GM21786 (cell line): ENCODE measurements at regions not wholly inside any gene's neighbourhood (a gene's known extent, or its start where the extent isn't known, plus 50 kb on each side); places are given as distances from the start of the nearest gene placed in this dataset.
"Not testable (repeated sequence)": the region's sequence is repeated elsewhere in the genome, so short reads cannot be mapped to it uniquely, and the experiment has no call there.

Source experiments
- ATAC-seq: cut with Tn5 transposase; IDR thresholded peaks from one replicate; pipeline ENCODE4 v1.9.1; 2021; ENCODE audit not compliant: unreplicated experiment

DNA sequence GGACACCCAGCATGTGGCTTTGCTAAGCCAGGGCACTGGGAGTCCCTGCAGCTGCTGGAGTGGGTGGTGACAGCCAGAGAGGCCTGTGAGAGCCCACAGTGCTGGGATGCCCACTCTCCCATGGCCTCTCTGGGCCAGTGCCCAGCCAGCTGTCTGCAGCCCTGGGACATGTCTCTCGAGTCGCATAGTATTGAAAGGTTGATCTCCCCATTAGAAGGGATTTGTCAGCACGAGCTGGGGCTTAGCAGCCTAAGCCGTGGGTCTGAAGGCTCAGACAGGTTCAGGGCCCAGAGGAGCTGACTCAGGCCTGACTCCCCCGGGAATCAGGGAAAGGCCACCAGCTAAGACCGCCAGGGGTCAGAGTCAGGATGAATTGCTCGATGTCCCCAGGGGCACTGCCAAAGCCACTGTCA lies 53.5 kb downstream of the FOXD2 start:
- ATAC-seq: no peak

DNA sequence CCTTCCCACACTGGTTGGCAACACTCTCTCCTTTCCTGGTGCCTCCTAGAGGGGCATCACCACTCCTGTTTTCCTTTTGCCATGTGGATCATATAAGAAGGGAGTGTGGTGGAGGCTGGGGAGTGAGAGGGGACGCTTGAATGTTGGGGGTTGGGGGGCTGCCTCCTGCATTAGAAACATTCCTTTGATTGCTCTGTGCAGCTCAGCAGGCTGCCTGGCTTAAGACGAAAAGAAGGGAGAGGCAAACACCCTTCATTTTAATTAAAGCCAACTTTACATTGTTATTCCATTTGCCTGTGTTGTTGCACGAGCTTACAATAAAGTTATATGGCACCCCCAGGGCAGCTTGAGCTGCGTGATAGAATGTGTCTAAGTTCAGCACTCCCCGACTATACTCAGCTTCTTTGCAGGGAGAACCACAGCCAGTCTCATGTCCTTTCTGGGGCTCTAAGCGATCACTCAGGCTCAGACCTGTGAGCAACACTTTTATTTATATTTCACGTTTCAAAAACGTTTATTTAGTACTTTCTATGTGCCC lies 57.4 kb downstream of the FOXD2 start:
- ATAC-seq: no peak

DNA sequence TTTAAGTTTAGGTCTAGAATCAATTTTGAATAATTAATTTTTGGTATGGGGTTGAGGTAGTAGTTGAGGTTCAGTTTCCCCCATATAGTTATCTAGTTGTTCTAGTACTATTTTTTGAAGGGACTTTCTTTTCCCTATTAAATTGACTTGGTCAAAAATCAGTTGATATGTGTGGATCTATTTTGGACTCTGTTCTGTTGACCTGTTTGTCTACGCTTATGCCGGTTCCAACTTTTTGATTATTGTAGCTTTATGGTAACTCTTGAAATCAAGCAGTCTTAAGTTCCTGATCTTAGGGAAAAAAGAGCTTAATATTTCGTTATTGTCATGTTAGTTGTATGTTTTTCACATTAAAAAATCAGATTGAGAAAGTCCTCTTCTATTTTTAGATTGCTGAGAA lies 60.7 kb downstream of the FOXD2 start:
- ATAC-seq: no peak

DNA sequence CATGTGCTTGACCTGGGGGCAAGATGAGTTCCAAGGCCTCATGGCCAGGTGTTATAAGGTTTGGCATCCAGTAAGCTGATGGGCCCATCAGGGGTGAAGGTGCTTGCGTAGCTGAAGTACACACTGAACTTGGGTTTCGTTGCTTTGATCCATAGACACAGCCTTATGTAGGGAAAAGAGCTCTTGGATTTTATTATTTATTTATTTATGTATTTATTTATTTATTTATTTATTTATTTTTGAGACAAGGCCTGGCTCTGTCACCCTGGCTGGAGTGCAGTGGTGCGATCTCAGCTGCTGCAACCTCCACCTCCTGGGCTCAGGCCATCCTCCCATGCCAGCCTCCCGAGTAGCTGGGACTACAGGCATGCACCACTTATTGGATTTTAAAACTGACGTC lies 63.2 kb downstream of the FOXD2 start:
- no peak for ATAC-seq

DNA sequence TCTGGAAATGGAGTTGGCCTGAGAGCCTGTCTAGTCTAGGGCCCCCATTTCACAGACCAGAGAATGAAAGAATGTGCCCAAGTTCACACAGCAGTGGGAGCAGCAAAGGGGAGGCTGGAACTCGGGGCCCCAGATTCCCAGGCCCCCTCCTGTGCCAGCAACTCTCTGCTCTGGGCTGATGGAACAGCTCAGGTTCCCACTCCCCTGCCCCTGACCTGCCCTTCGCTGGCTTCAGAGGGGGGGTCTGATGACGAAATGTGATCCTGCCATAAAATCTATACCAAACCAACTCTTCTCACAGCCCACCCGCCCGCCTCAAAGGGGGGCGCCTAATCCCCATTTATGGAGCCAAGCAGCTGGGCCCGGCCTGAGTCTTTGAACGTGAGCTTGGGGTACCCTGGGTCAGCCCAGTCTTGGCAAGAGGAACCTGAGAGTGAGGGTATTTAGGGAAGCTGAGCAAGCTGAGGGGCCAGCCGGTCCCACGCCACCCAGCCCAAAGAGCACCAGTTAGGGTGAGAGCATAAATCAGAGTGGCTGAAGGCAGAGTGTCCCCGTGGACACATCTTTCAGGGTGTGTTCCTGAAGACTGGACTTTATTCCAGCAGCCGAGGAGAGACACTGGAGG lies 65.0 kb downstream of the FOXD2 start:
- ATAC-seq: no peak

DNA sequence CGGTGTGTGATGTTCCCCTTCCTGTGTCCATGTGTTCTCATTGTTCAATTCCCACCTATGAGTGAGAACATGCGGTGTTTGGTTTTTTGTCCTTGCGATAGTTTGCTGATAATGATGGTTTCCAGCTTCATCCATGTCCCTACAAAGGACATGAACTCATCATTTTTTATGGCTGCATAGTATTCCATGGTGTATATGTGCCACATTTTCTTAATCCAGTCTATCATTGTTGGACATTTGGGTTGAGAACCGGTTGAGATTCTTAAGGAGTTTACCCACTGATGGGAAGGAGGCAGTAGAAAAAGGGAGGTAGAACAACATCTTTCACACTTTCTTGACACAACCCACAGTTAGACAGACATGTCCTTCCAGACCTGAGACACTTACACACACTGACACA lies 67.0 kb downstream of the FOXD2 start:
- not testable (repeated sequence) for ATAC-seq

DNA sequence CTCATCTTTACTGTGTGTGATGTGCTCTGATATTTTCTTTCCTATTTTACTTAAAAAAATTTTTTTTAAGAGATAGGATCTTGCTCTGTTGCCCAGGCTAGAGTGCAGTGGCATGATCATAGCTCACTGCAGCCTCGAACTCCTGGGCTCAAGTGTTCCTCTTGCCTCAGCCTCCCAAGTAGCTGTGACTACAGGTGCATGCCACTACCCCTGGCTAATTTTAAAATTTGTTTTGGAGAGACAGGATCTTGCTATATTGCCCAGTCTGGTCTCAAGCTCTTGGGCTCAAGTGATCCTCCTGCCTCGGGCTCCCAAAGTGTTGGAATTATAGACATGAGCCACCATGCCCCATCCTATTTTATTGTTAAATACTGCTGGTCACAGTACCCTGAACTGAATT lies 67.4 kb downstream of the FOXD2 start:
- ATAC-seq: no peak

DNA sequence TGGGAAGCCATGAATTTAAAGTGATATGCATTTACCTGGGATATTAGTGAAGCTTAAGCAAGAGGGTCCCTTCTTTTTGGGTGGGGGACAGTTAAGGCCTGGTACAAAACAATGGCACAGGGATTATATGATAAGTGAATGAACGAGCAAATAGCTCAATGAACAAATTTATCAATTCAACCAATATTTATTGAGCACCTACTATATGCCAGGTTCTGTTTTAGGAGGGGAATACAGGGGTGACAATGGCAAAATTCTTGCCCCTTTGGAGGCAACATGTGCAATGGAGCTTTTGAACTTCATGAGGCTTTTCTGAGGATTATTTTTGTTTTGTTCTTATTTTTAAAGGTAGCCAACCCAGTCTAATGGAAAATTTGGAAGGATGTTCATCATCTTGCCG lies 68.2 kb downstream of the FOXD2 start:
- ATAC-seq: no peak

DNA sequence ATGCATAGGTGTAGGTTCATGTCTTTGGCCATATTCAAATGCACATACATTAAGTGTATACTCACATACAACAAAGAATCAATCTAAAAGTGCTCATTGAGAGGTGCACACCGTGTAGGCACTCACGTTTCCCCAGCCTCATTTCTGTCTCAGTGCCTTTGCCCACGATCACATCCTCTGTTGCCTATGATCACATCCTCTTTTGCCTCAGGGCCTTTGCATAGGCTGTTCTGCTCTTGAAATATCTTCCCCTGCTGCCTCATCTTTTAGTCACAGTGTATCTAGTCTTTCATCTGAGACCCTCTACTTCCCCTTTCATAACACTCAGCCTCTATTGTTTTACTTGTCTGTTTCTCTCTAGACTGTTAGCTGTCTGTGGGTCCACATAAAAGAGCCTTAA lies 69.3 kb downstream of the FOXD2 start:
- ATAC-seq: no peak

DNA sequence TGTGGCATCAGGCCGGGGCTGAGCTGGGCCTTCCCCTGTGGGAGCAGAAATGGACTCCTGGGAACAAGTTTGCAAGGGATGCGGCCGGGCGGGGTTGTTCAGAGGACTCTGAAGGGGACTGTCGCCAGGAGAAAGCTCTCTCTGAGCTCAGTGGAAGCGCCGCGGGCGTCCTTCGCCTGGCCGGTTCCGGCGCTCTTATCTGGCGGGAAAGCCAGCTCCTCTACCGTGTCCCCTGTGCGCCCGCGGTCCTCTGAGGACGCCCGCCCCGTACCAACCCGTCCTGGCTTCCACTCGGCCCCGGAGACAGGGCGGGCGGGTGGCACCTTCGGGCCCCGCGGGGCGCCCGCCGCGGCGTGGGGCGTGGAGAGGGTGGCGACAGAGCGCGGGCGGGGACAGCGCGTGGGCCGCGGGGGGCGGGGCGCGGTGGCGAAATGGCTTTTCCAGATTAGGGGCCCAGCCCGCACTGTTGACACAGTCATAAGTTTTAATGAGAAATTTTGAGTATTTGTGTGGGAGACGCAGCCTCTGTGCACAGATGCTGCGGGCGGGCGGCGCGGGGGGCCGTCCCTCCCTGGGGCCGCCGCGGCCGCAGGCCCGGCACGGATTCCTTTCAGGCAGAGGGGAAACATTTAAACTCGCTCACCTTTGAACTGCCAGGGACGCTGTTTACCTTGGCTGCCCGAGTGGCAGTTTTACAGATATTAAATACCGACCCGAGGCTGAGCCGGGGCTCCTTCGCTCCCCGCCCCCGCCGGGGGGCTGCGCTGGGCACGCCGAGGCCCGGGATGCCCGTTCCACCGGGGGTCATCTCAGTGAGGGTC lies 70.2 kb downstream of the FOXD2 start:
- ATAC-seq: no peak

DNA sequence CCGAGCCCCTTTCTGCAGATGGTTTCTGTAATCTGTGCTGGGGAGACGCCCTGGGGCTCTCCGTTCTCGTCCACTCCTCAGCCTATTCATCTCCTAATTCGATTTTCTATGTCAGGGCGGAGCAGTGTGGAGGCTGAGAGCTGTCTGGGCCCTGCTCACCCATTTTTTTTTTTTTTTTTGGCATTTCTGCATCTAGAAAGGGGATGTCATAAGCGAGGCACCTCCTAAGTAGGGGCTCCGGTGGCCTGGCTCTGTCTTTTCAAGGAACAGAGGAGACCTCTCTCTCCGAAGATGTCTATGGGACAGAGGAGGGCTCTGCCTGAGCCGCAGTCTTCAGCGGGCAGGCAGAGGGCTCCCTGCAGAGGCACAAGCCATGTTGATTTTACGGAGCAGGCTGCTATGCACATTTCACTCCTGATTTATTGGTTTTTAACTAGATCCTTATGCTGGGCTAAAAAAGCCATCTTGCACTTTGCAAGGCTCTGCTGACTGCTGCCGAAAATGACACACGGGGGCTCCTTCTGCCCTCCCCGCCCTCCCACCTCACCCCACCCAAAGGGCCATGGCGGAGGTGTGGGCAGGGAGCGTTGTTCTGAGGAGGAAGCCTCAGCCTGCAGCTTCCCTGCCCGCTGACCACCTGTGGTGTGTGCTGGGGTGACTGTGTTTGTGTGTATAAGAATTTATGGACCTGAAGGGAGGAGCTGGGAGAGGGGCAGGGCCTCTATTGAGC lies 71.0 kb downstream of the FOXD2 start:
- ATAC-seq: no peak

DNA sequence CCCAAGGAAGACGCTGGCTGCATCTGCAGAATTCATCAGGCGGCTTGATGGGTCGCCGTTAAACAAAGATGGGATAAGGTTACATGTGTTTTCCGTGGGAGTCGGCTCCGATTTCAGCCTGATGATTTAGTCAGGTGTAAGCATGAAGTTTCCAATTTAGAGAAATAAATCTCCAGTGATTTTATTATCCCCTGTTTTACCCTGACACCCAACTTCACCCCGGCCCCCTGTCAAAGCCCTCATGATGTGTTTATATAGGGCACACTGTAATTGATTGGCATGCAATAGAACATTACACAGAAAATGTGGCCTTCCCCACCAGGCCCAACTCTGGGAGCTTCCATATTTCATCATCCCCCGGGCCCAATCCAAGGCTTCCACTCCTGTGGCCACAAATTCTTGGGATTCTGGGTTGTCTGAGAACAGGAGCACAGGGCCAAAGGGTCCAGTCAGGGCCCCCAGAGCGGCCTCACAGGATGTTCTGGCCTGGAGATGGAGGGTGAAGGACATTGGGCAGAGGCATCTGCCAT lies 72.5 kb downstream of the FOXD2 start:
- ATAC-seq: no peak

DNA sequence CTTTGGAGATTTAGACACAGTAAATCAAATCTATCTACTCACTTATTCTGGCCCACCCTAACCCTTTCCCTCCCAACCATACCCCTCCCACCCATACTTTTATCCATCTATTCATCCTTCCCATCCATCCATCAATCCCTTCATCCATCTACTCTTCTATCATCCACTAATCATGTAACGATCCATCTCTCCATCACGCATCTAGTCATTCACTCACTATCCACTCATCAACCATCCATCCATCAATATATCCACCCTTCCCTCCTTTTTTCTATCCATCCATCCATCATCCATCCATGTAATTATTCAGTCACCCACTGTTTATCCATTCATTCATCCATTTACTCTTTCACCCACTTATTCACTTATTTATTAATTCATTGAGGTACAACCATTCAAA lies 74.0 kb downstream of the FOXD2 start:
- ATAC-seq: no peak

DNA sequence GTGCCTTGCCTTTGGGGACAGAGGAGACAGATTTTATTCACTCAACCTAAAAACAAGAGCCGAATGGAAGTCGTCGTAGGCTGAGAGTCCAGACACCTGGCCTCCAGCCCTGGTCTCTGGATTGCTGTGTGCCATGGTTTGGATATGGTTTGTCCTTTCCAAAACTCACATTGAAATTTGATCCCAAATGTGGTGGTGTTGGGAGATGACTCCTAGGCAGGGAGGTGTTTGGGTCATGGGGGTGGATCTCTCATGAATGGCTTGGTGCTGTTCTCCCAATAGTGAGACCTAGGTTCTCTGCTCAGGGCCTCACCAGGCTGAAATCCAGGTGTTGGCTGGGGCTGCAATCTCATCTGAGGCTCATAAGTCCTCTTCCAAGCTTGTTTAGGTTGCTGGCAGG lies 75.5 kb downstream of the FOXD2 start:
- ATAC-seq: no peak

DNA sequence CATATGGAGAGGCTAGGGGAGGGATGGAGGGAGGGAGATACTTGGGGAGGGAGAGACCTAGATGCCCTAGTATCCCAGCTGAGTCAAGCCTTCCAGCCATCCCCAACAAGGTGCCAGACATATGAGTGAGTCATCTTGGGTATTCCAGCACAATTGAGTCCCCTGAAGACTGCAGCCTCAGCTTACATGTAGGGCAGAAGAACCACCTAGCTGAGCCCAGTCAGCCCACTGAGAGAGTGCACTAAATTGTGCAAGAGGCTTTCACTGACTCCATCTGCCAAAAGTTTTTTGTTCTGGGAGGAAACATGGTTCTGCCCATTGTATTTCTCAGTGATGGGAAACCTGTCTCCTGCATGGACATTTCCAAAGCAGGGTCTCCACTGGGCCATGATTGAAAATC lies 76.4 kb downstream of the FOXD2 start:
- ATAC-seq: no peak

DNA sequence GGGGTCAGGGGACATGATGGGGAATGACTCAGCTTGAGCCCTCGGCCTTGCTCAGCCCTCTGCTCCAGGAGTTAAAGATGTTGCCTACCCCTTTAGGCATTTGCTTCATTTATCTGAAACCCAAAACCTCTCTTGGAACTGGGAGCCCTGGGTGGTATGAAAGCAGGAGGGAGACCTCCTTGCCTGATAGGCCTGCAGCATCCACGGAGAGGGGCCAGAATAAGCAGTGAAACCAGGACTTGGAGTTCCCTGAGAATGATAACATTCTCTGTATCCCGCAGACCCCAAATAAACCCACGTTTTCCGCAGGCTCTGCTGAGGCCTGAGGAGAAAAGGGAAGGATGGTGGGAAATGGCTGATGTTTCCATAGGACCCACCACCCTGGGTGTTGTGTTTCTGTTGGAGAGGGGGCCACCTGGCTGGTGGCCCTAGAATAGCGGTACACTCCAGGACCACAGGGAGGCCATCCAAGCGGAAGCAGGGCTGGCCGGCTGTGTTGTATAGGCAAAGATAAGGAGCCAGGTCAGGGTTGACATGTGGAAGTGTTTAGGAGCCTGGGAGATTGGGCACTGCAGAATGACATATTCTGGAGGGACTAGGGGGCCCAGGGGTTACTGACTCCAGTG lies 77.4 kb downstream of the FOXD2 start:
- ATAC-seq: no peak

DNA sequence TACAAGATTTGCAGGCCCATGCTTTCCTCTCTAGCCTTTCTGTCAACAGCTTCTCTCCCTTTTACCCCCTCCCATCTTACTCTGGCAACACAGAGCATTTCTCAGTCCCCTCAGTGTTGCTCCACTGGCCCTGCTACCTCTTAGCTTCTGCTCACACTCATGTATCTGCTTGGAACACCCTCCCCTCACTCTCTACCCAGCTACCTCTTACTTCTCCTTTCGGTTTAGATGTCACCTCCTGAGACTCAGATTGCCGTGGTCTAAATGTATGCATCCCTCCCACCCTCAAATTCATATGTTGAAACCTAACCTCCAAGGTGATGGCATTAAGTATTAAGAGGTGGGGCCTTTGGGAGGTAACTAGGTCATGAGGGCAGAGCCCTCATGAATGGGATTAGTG lies 80.1 kb downstream of the FOXD2 start:
- ATAC-seq: no peak

DNA sequence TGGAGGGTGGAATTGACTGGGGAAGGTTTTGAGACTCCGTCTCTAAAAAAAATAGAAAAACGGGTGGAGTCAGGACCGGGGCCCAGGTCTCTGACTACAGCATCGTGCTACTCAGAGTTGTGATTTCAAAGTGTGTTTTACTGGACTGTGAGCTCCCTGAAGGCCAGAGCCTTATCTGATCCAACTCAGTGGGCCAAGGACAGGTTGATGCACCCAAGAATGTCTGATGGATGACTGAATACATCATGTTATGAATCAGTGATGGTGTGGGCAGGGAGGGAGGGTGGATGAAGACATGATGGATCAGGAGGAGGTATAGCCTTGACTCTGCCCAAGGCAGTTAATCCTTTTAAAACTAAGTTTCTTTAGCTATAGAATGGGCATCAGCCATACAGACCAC lies 81.6 kb downstream of the FOXD2 start:
- no peak for ATAC-seq

DNA sequence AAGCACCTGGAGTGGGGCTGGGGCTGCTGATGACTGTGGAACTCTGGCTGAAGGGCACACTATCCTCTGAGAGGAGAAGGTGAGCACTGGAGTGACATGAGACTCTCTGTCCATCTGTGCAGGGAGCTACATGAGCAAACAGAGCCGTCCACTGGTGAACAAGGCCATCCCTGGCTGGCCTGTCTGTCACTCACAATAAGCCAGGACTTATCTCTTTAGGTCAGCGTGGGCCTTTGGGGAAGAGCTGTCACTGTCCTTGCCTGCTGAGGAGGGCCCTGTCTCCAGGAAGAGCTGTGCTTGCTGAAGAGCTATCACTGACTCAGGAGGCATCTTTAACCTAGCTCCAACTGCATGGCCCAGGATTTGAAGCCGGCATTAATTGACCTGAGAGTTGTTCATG lies 82.1 kb downstream of the FOXD2 start:
- no peak for ATAC-seq

DNA sequence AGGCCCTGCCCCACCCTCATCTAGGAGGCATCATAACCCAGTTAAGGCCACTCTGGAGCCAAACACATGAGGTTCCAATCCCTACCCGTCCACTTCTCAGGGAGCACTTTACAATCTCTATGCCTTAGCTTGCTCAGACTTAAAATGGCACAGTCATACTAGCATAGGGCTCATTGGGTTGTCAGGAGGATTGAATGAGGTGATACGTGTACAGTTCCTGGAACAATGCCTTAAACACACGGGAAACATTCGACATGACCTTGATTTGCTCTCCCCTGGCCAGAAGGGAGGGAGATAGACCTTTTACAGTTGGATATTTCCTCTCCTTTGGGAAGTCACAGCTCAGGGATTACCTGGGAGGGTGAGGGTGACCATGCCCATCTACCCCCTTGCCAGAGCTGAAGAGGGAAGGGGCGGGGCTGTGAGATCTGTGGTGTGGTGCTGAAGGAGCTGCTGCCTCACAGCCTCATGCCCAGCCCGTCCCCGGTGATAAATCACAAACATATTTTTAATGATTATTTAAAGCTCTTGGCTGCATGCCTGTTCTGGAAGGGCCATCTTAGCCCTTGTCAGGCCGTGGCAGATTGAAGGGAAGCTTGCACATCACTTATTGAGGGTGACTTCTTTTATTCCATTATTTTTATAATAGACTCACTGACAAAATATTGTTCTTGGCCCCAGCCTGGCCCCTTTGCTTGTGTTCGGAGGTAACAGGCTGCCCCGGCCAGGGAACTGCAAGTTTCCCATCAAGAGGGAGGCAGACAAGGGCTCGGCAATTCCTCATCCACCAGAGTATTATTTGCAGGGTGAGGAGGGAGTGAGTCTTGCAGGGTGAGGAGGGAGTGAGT lies 83.4 kb downstream of the FOXD2 start:
- ATAC-seq: no peak
